ENCODE measurements at regions not wholly inside any gene's neighbourhood (a gene's known extent, or its start where the extent isn't known, plus 50 kb on each side); places are given as distances from the start of the nearest gene placed in this dataset.
A peak's percentile ranks its signal among the peaks of the same experiment; 100 is the strongest.

- H3K27me3 ChIP-seq (ENCODE audit: control insufficient read depth, insufficient read depth, low read length): peaks cover 2% of the 10 kb centered on the region
- no peaks in the 10 kb centered on the region for H3K36me3 ChIP-seq (ENCODE audit: control insufficient read depth, insufficient read depth, low read length)
- ChIA-PET POLR2A (no interaction called here), CTCF (no interaction called here)
- no peak for DNase-seq (ENCODE audit: low read depth)
- no peak overlapping the region for H3K4me3 ChIP-seq (ENCODE audit: low read depth, low read length)
- TF ChIP-seq CTCF (IDR thresholded peaks at IDR 0.05; ENCODE audit: insufficient read depth, low read depth, low read length): no peak
Observed at GRCh38 chr5:74320526-74320925, 320.0 kb downstream of the ENC1 start.

DNA sequence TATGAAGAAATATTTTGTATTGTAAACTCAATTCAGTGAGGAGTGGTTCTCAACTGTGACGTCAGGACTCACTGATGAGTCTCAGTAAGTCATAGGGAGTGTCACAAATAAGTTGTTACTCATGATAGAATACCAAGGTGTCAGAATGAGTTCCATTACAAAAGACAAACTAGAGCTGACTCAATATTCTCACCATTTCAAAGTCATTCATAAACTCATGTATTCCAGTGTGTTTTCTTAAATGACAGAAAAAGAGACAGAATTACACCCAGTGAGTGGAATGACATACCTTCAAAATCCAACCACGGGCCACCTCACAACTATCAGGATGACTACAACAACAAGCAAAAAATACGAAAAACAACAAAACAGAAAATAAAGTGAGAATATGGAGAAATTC, 321.5 kb downstream of the ENC1 start:
- CTCF ChIA-PET: no interaction called here
- H3K36me3 ChIP-seq (ENCODE audit: control insufficient read depth, insufficient read depth, low read length): no peaks in the 10 kb centered on the region
- H3K27me3 ChIP-seq (ENCODE audit: control insufficient read depth, insufficient read depth, low read length): peaks cover 2% of the 10 kb centered on the region
- no peak for TF ChIP-seq CTCF (IDR thresholded peaks at IDR 0.05; ENCODE audit: insufficient read depth, low read depth, low read length)
- POLR2A ChIA-PET: no interaction called here
- no peak overlapping the region for H3K4me3 ChIP-seq (ENCODE audit: low read depth, low read length)
- DNase-seq (ENCODE audit: low read depth): no peak

- H3K36me3 ChIP-seq (ENCODE audit: control insufficient read depth, insufficient read depth, low read length): no peaks in the 10 kb centered on the region
- POLR2A ChIA-PET: no interaction called here
- DNase-seq (ENCODE audit: low read depth): peak; percentile 91
- no peaks in the 10 kb centered on the region for H3K27me3 ChIP-seq (ENCODE audit: control insufficient read depth, insufficient read depth, low read length)
- CTCF ChIA-PET: interaction anchor here (0.5 to 1.8 kb wide), 5 partner anchors 19 to 414 kb away, joined by 3 to 6 read pairs (median 3); partner anchors contain the start of gene ENC1
- no peak for TF ChIP-seq CTCF (IDR thresholded peaks at IDR 0.05; ENCODE audit: insufficient read depth, low read depth, low read length)
- H3K4me3 ChIP-seq (ENCODE audit: low read depth, low read length): no peak overlapping the region
Observed at GRCh38 chr5:74316064-74316603, 324.4 kb downstream of the ENC1 start.

- no peak for DNase-seq (ENCODE audit: low read depth)
- no peak for TF ChIP-seq CTCF (IDR thresholded peaks at IDR 0.05; ENCODE audit: insufficient read depth, low read depth, low read length)
- ChIA-PET POLR2A (no interaction called here), CTCF (interaction anchor here (1.2 to 1.8 kb wide), 2 partner anchors 132 to 326 kb away, joined by 3 to 6 read pairs; partner anchors contain the start of gene ENC1)
- Histone ChIP-seq H3K36me3 (ENCODE audit: control insufficient read depth, insufficient read depth, low read length) (no peaks in the 10 kb centered on the region), H3K4me3 (ENCODE audit: low read depth, low read length) (no peak overlapping the region), H3K27me3 (ENCODE audit: control insufficient read depth, insufficient read depth, low read length) (no peaks in the 10 kb centered on the region)
Observed at GRCh38 chr5:74314906-74315305, 325.6 kb downstream of the ENC1 start.

DNA sequence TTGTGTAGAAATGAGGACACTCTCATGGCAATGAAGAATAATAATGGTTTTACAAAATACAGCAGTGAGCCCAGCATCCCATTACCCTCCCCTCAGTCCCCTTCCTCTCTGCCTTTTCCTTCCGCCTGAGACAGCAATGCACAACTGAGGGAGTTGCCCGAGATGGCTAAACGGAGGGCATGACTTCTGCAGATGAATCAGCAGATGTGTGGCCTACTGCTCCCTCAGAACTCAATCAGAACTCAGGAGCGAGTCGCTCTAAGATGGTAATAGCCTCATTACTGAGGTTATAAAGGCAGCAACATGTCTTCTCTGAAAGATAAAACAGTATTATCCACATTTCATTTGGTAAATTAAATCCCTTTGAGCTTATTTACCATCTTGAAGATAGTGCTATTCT, 326.6 kb downstream of the ENC1 start:
- H3K27me3 ChIP-seq (ENCODE audit: control insufficient read depth, insufficient read depth, low read length): no peaks in the 10 kb centered on the region
- DNase-seq (ENCODE audit: low read depth): no peak
- ChIA-PET CTCF (no interaction called here), POLR2A (no interaction called here)
- no peak overlapping the region for H3K4me3 ChIP-seq (ENCODE audit: low read depth, low read length)
- no peaks in the 10 kb centered on the region for H3K36me3 ChIP-seq (ENCODE audit: control insufficient read depth, insufficient read depth, low read length)
- TF ChIP-seq CTCF (IDR thresholded peaks at IDR 0.05; ENCODE audit: insufficient read depth, low read depth, low read length): no peak

All from BJ (cell line).